ENCODE measurements at regions not wholly inside any gene's neighbourhood (a gene's known extent, or its start where the extent isn't known, plus 50 kb on each side); places are given as distances from the start of the nearest gene placed in this dataset.

DNA sequence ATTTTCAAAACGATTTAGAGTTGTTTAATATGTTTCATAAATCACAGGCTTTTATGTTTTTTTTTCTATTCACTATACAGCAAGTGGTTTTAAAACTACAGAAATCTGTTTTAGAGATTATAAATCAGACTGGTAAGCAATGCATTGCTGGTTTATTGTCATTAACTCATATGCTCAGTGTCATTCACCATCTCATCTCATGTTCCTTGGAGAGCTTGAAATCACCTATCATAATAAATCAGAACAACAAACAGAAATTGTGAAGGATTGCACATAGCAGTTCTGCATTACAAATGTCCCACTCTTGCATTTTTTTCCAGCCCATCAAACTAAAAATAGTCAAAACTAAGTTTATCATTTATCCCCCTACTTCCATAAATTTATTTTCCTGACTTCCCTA, 470.8 kb downstream of the FSCB start:
- TF ChIP-seq, protein P1, sequence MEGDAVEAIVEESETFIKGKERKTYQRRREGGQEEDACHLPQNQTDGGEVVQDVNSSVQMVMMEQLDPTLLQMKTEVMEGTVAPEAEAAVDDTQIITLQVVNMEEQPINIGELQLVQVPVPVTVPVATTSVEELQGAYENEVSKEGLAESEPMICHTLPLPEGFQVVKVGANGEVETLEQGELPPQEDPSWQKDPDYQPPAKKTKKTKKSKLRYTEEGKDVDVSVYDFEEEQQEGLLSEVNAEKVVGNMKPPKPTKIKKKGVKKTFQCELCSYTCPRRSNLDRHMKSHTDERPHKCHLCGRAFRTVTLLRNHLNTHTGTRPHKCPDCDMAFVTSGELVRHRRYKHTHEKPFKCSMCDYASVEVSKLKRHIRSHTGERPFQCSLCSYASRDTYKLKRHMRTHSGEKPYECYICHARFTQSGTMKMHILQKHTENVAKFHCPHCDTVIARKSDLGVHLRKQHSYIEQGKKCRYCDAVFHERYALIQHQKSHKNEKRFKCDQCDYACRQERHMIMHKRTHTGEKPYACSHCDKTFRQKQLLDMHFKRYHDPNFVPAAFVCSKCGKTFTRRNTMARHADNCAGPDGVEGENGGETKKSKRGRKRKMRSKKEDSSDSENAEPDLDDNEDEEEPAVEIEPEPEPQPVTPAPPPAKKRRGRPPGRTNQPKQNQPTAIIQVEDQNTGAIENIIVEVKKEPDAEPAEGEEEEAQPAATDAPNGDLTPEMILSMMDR (IDR thresholded peaks at IDR 0.05): no peak
- no peak for TF ChIP-seq POLR2A (IDR thresholded peaks at IDR 0.05)

Measured in thyroid gland (tissue), 4 donors.